DMS 273 (cell line): ENCODE measurements at regions not wholly inside any gene's neighbourhood (a gene's known extent, or its start where the extent isn't known, plus 50 kb on each side); places are given as distances from the start of the nearest gene placed in this dataset.
"Not testable (repeated sequence)": the region's sequence is repeated elsewhere in the genome, so short reads cannot be mapped to it uniquely, and the experiment has no call there.

ENCODE experiments used
- DNase-seq: peaks from one replicate; lab custom pipeline; 2025; ENCODE audit not compliant: unreplicated experiment; lab: John Stamatoyannopoulos, UW

GRCh38 chr10:124324856-124325632 is 93.7 kb downstream of the OAT start:
- DNase-seq: no peak

- DNase-seq: no peak
Measured at GRCh38 chr10:124324451-124324850, 94.3 kb downstream of the OAT start.

- DNase-seq: no peak
Measured at GRCh38 chr10:124323806-124324205, 94.9 kb downstream of the OAT start.

- no peak for DNase-seq
Measured at GRCh38 chr10:124323111-124323725, 95.5 kb downstream of the OAT start.

GRCh38 chr10:124322191-124322980 is 96.3 kb downstream of the OAT start:
- no peak for DNase-seq

GRCh38 chr10:124321433-124322089 is 97.2 kb downstream of the OAT start:
- no peak for DNase-seq

- DNase-seq: no peak
Measured at GRCh38 chr10:124320778-124321432, 97.8 kb downstream of the OAT start.

- DNase-seq: no peak
Measured at GRCh38 chr10:124319926-124320391, 98.8 kb downstream of the OAT start.

- DNase-seq: not testable (repeated sequence)
Measured at GRCh38 chr10:124319520-124319919, 99.2 kb downstream of the OAT start.

GRCh38 chr10:124318811-124319210 is 99.9 kb downstream of the OAT start:
- DNase-seq: no peak

- no peak for DNase-seq
Measured at GRCh38 chr10:124318076-124318475, 100.6 kb downstream of the OAT start.

- no peak for DNase-seq
Measured at GRCh38 chr10:124316326-124316725, 102.4 kb downstream of the OAT start.

- DNase-seq: no peak
Measured at GRCh38 chr10:124315591-124316270, 103.0 kb downstream of the OAT start.

GRCh38 chr10:124313374-124313773 is 105.3 kb downstream of the OAT start:
- no peak for DNase-seq

GRCh38 chr10:124308811-124309210 is 109.9 kb downstream of the OAT start:
- no peak for DNase-seq

GRCh38 chr10:124308056-124308645 is 110.6 kb downstream of the OAT start:
- no peak for DNase-seq

GRCh38 chr10:124307591-124307990 is 111.1 kb downstream of the OAT start:
- no peak for DNase-seq

GRCh38 chr10:124306922-124307371 is 111.8 kb downstream of the OAT start:
- no peak for DNase-seq

- DNase-seq: no peak
Measured at GRCh38 chr10:124306520-124306919, 112.2 kb downstream of the OAT start.

GRCh38 chr10:124305984-124306383 is 112.7 kb downstream of the OAT start:
- no peak for DNase-seq
